Breast epithelium (tissue), 3 donors: ENCODE measurements at regions not wholly inside any gene's neighbourhood (a gene's known extent, or its start where the extent isn't known, plus 50 kb on each side); places are given as distances from the start of the nearest gene placed in this dataset.
A peak's percentile ranks its signal among the peaks of the same experiment; 100 is the strongest.

ENCODE experiments used
- POLR2A ChIP-seq: fragments of 450-650 bp; IDR thresholded peaks from one replicate; pipeline ENCODE4 v1.6.1; 2016; ENCODE audit warnings: antibody characterized with exemption, mild to moderate bottlenecking, moderate library complexity
- POLR2AphosphoS5 ChIP-seq, 3 donors: sonication (generic); formaldehyde crosslinking; IDR thresholded peaks; one replicate each; pipeline ENCODE4 v1.6.1; 2017; ENCODE audit warnings: antibody characterized with exemption in 3 of 3
- TF ChIP-seq, protein P1 (sequence below), 3 donors: fragments of 450-650 bp; IDR thresholded peaks; one replicate each; pipeline ENCODE4 v1.5.1; 2016 to 2017; ENCODE audit warnings: antibody characterized with exemption in 3 of 3, mild to moderate bottlenecking in 3 of 3, moderate library complexity in 3 of 3

DNA sequence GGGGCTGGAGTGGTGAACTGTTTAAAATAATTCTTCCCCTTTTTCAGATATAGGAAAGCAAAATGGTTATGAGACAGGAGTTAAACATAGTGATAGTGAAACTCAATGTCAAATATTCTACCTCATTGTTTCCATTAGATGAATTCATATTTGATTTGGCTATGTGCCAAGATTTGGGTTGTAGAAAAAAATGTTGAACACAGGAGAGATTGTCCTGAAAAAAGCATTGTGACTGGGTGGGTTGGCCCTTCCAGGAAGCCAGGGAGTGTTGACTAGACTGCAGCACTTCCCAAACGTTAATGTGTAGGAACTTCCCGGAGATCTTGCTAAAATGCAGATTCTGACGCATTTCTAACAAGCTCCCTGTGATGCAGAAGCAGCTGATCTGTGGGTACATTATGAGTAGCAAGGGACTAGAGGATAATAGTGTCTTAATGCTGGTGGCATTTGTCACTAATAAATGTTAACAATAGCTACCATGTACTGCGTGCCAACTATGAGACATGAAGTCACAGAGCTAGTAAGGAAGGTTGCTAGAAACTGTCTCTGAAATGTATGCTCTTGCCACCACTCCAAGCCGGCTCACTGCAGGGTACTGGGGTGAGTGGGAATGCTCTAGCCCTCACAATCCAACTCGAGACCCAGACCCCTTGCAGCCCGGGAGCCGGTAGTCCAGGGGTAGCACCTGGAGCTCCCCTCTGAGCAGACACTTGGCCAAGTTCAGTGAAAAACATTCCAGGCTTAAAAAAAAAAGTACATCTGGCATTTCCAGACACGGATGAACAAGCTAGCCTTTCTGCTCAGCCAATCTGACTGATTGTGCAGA lies 120.6 kb downstream of the CD47 start:
- no peak for TF ChIP-seq POLR2A
- TF ChIP-seq, protein P1, sequence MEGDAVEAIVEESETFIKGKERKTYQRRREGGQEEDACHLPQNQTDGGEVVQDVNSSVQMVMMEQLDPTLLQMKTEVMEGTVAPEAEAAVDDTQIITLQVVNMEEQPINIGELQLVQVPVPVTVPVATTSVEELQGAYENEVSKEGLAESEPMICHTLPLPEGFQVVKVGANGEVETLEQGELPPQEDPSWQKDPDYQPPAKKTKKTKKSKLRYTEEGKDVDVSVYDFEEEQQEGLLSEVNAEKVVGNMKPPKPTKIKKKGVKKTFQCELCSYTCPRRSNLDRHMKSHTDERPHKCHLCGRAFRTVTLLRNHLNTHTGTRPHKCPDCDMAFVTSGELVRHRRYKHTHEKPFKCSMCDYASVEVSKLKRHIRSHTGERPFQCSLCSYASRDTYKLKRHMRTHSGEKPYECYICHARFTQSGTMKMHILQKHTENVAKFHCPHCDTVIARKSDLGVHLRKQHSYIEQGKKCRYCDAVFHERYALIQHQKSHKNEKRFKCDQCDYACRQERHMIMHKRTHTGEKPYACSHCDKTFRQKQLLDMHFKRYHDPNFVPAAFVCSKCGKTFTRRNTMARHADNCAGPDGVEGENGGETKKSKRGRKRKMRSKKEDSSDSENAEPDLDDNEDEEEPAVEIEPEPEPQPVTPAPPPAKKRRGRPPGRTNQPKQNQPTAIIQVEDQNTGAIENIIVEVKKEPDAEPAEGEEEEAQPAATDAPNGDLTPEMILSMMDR (IDR thresholded peaks at IDR 0.05), result no peak
- TF ChIP-seq POLR2AphosphoS5 (IDR thresholded peaks at IDR 0.05), result peak in 2 of 3 donors; percentile 14 to 43
